HCT116 (cell line): ENCODE measurements at regions not wholly inside any gene's neighbourhood (a gene's known extent, or its start where the extent isn't known, plus 50 kb on each side); places are given as distances from the start of the nearest gene placed in this dataset.
"Not testable (repeated sequence)": the region's sequence is repeated elsewhere in the genome, so short reads cannot be mapped to it uniquely, and the experiment has no call there.

Source experiments
- ATAC-seq: fragments of 200-7000 bp; cut with Tn5 transposase; 2 replicates; pipeline ENCODE4 v1.9.1; 2020; ENCODE audit warnings: mild to moderate bottlenecking, moderate library complexity
- BruUV-seq: library from RNA; stranded (reverse); fragments of 400-500 nt; replicated peaks from 2 replicates; lab custom pipeline; 2021; lab: Mats Ljungman, UMichigan
- CTCF ChIA-PET: fragments of 300-600 bp; sonication (Branson Sonifier 250); formaldehyde crosslinking; loops from one replicate; lab custom pipeline; 2021; ENCODE audit warnings: antibody characterized with exemption; lab: Charles Lee
- POLR2A ChIA-PET: fragments of 300-600, 350-600 bp; sonication (Branson Sonifier 250); formaldehyde crosslinking; loops from one replicate; lab custom pipeline; 2021; ENCODE audit warnings: antibody characterized with exemption; lab: Charles Lee
- RAD21 ChIA-PET, 2 experiments: fragments of 300-600 bp; sonication (Branson Sonifier 250); formaldehyde crosslinking; loops; one replicate each; lab custom pipeline; 2023; ENCODE audit warnings: low total read pairs in 2 of 2; ENCODE audit not compliant: uncharacterized antibody in 2 of 2, unreplicated experiment in 2 of 2, low non-redundant PET in 1 of 2; lab: Charles Lee
- DNase-seq: peaks from one replicate; pipeline ENCODE4 v3.0.0-alpha.2; 2010; ENCODE audit warnings: low read depth, low spot score
- H2AFZ ChIP-seq: fragments of 200-600 bp; shearing (Covaris generic), sonication (generic); 2 replicates; pipeline ENCODE4 v1.6.1; 2017; ENCODE audit warnings: low read depth, mixed run types, mixed read lengths, antibody characterized with exemption, low read length; ENCODE audit not compliant: poor library complexity, severe bottlenecking
- H3K27ac ChIP-seq: 2 replicates; pipeline ENCODE4 v1.5.1; 2012; ENCODE audit warnings: low read depth, low read length
- H3K27me3 ChIP-seq: fragments of 200-600 bp; sonication (generic); 2 replicates; pipeline ENCODE4 v1.6.1; 2016; ENCODE audit warnings: mixed run types, low read length, mixed read lengths; ENCODE audit not compliant: insufficient read depth
- H3K36me3 ChIP-seq, 2 experiments: fragments of 200-500 bp in 1 of 2; fragments of 200-600 bp in 1 of 2; sonication (Bioruptor generic) in 1 of 2; sonication (generic) in 1 of 2; 2 replicates each; pipeline versions ENCODE4 v1.5.1 to v1.6.1; 2014 to 2016; ENCODE audit warnings: low read length in 2 of 2, inconsistent platforms in 1 of 2, mixed read lengths in 1 of 2, mixed run types in 1 of 2; ENCODE audit not compliant: insufficient read depth in 2 of 2, control insufficient read depth in 1 of 2
- H3K4me1 ChIP-seq, 2 experiments: fragments of 200-600 bp in 1 of 2; sonication (generic) in 1 of 2; 2 replicates each; pipeline versions ENCODE4 v1.5.1 to v1.6.1; 2012 to 2017; ENCODE audit warnings: low read length in 2 of 2, inconsistent platforms in 1 of 2, mild to moderate bottlenecking in 1 of 2, mixed read lengths in 1 of 2, mixed run types in 1 of 2, moderate library complexity in 1 of 2; ENCODE audit not compliant: insufficient read depth in 2 of 2, control insufficient read depth in 1 of 2
- H3K4me2 ChIP-seq: fragments of 200-600 bp; sonication (generic); 2 replicates; pipeline ENCODE4 v1.6.1; 2017; ENCODE audit warnings: mixed run types, low read length, mixed read lengths
- H3K4me3 ChIP-seq, 2 experiments: fragments of 200-600 bp in 1 of 2; sonication (generic) in 1 of 2; replicated peaks in 1 of 2; 2 replicates each; pipeline ENCODE4 v1.5.1; 2011 to 2016; ENCODE audit warnings: low read length in 2 of 2, control low read depth in 1 of 2, low read depth in 1 of 2, mild to moderate bottlenecking in 1 of 2, mixed read lengths in 1 of 2, mixed run types in 1 of 2
- H3K79me2 ChIP-seq: fragments of 200-600 bp; sonication (generic); 2 replicates; pipeline ENCODE4 v1.6.1; 2017; ENCODE audit warnings: mild to moderate bottlenecking, mixed run types, low read length, moderate library complexity, mixed read lengths; ENCODE audit not compliant: insufficient read depth
- H3K9ac ChIP-seq: fragments of 200-600 bp; sonication (generic); 2 replicates; pipeline ENCODE4 v1.6.1; 2016; ENCODE audit warnings: low read length, mixed read lengths
- H3K9me2 ChIP-seq: fragments of 200-600 bp; sonication (generic), shearing (Covaris generic); 2 replicates; pipeline ENCODE4 v1.6.1; 2017; ENCODE audit warnings: mixed run types, mild to moderate bottlenecking, moderate library complexity; ENCODE audit not compliant: insufficient read depth
- H3K9me3 ChIP-seq, 2 experiments: fragments of 200-500 bp in 1 of 2; fragments of 200-600 bp in 1 of 2; sonication (Bioruptor generic) in 1 of 2; sonication (generic) in 1 of 2; 2 replicates each; pipeline ENCODE4 v1.6.1; 2014 to 2017; ENCODE audit warnings: low read length in 2 of 2, mixed read lengths in 2 of 2, inconsistent platforms in 1 of 2, low read depth in 1 of 2, mild to moderate bottlenecking in 1 of 2, mixed run types in 1 of 2, moderate library complexity in 1 of 2; ENCODE audit not compliant: control insufficient read depth in 1 of 2, insufficient read depth in 1 of 2
- H4K20me1 ChIP-seq: fragments of 200-600 bp; sonication (generic), shearing (Covaris generic); 2 replicates; pipeline ENCODE4 v1.6.1; 2017; ENCODE audit warnings: mixed run types, mild to moderate bottlenecking, moderate library complexity; ENCODE audit not compliant: insufficient read depth
- EGR1 ChIP-seq: IDR thresholded peaks from 2 replicates; pipeline ENCODE4 v1.6.1; 2012; ENCODE audit warnings: low read depth
- JUND ChIP-seq: IDR thresholded peaks from 2 replicates; pipeline ENCODE4 v1.6.1; 2012
- MAX ChIP-seq: IDR thresholded peaks from 2 replicates; pipeline ENCODE4 v1.6.1; 2012
- RAD21 ChIP-seq: IDR thresholded peaks from 2 replicates; pipeline ENCODE4 v1.6.1; 2012; ENCODE audit warnings: low read depth, mild to moderate bottlenecking
- REST ChIP-seq: IDR thresholded peaks from 2 replicates; pipeline ENCODE4 v1.6.1; 2012; ENCODE audit warnings: low read depth
- SRF ChIP-seq: IDR thresholded peaks from 2 replicates; pipeline ENCODE4 v1.6.1; 2012; ENCODE audit warnings: low read depth
- YY1 ChIP-seq: IDR thresholded peaks from 2 replicates; pipeline ENCODE4 v1.6.1; 2011; ENCODE audit warnings: low read length, low read depth, moderate library complexity, mild to moderate bottlenecking; ENCODE audit not compliant: insufficient replicate concordance; ENCODE audit errors: extremely low read depth
- intact Hi-C: fragments of 100-400 bp; cut with micrococcal nuclease; formaldehyde crosslinking; loops from 2 replicates; pipeline ENCODE4 v1.10.0; 2022

- Histone ChIP-seq H3K9me3 (no peaks in the 10 kb centered on the region), H3K4me3 (no peak overlapping the region), H3K36me3 (no peaks in the 10 kb centered on the region), H3K4me1 (no peaks in the 10 kb centered on the region), H3K4me2 (no peak overlapping the region), H3K9ac (no peak overlapping the region), H4K20me1 (no peaks in the 10 kb centered on the region), H3K79me2 (no peaks in the 10 kb centered on the region), H3K9me2 (no peaks in the 10 kb centered on the region), H2AFZ (no peak overlapping the region), H3K27me3 (no peaks in the 10 kb centered on the region), H3K27ac (no peak overlapping the region)
- ATAC-seq (no peak), DNase-seq (no peak)
- RAD21 ChIA-PET: no interaction called here
- CTCF ChIA-PET: no interaction called here
- POLR2A ChIA-PET: no interaction called here
- BruUV-seq: no TSS peak
- intact Hi-C loops: no loop called here
- TF ChIP-seq EGR1: no peak
- TF ChIP-seq JUND: no peak
- no peak for TF ChIP-seq MAX
- no peak for TF ChIP-seq RAD21
- TF ChIP-seq YY1: no peak
- TF ChIP-seq REST: no peak
- no peak for TF ChIP-seq SRF
Observed at GRCh38 chr3:6425289-6425820, 435.6 kb upstream of the GRM7 start.

- H3K27ac ChIP-seq, H3K9me2 ChIP-seq, H3K9ac ChIP-seq, intact Hi-C loops, H4K20me1 ChIP-seq, H3K4me3 ChIP-seq, RAD21 ChIA-PET, H3K4me1 ChIP-seq, CTCF ChIA-PET, H3K36me3 ChIP-seq, H3K9me3 ChIP-seq, BruUV-seq, ATAC-seq, POLR2A ChIA-PET, H3K79me2 ChIP-seq, H2AFZ ChIP-seq, DNase-seq, H3K4me2 ChIP-seq, H3K27me3 ChIP-seq: not testable (repeated sequence)
Observed at GRCh38 chr3:6428276-6428675, 432.6 kb upstream of the GRM7 start.
